ENCODE measurements at regions not wholly inside any gene's neighbourhood (a gene's known extent, or its start where the extent isn't known, plus 50 kb on each side); places are given as distances from the start of the nearest gene placed in this dataset.

DNA sequence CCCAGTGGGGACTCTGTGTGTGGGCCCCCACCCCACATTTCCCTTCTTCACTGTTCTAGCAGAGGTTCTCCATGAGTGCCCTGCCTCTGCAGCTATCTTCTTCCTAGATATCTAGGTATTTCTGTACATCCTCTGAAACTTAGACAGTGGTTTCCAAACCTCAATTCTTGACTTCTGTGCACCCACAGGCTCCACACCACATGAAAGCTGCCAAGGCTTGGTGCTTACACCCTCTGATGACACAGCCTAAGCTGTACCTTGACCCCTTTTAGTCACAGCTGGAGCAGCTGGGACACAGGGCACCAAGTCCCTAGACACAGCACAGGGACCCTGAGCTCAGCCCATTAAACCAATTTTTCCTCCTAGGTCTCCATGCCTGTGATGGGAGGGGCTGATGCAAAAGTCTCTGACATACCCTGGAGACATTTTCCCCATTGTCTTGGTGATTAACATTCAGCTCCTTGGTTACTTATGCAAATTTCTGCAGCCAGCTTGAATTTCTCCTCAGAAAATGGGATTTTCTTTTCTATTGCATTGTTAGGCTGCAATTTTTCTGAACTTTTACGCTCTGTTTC is 304.5 kb downstream of the OTOL1 start:
- no CpG with 5 or more reads among the region's 1 CpG for WGBS (ENCODE audit: extremely low coverage, insufficient read length, low lambda C conversion rate)
- no peak overlapping the region for H4K91ac ChIP-seq (ENCODE audit: insufficient read length, low read depth, low read length)

More for the DNA sequence above, 304.5 kb downstream of the OTOL1 start:
- Histone ChIP-seq H2BK5ac (ENCODE audit: insufficient read length, low read length) (no peak overlapping the region), H3K4me1 (ENCODE audit: insufficient read depth, low read length) (no peaks in the 10 kb centered on the region; the same call in 1 of the 2 replicates), H2BK15ac (ENCODE audit: low read depth, low read length) (no peak overlapping the region), H3K14ac (ENCODE audit: insufficient read depth, low read length) (no peak overlapping the region), H2BK20ac (ENCODE audit: low read depth, low read length, poor library complexity, severe bottlenecking) (no peak overlapping the region), H3K9ac (ENCODE audit: extremely low read depth, insufficient read length, low read length) (no peak overlapping the region), H2BK12ac (ENCODE audit: insufficient read length, low read depth, low read length) (no peak overlapping the region), H2BK120ac (ENCODE audit: low read depth, low read length, poor library complexity, severe bottlenecking) (no peak overlapping the region), H4K5ac (ENCODE audit: insufficient read length, low read depth, low read length) (no peak overlapping the region), H4K20me1 (ENCODE audit: control insufficient read depth, insufficient read depth, insufficient read length) (no peaks in the 10 kb centered on the region), H2AFZ (ENCODE audit: low read length) (no peak overlapping the region), H3K56ac (ENCODE audit: insufficient read length, low read depth, low read length) (no peak overlapping the region), H3K23me2 (ENCODE audit: insufficient read length, low read depth, low read length, poor library complexity, severe bottlenecking) (no peaks in the 10 kb centered on the region), H3K79me2 (ENCODE audit: insufficient read depth, low read length) (no peaks in the 10 kb centered on the region), H2AK5ac (ENCODE audit: insufficient read length, low read length) (no peak overlapping the region), H3K9me3 (ENCODE audit: control insufficient read depth, low read depth, low read length) (no peaks in the 10 kb centered on the region), H3K27me3 (ENCODE audit: insufficient read depth, low read length) (no peaks in the 10 kb centered on the region), H3K4me2 (ENCODE audit: insufficient read depth, insufficient read length, low read length) (no peak overlapping the region), H3T11ph (ENCODE audit: low read length) (no peak overlapping the region), H3K27ac (ENCODE audit: insufficient read length, low read depth, low read length) (no peak overlapping the region), H4K8ac (replicated peaks; ENCODE audit: insufficient read length, low read depth, low read length) (no peak overlapping the region), H3K79me1 (ENCODE audit: insufficient read depth, low read depth, low read length, poor library complexity, severe bottlenecking) (no peaks in the 10 kb centered on the region), H3K23ac (ENCODE audit: insufficient read length, low read depth, low read length) (no peak overlapping the region), H3K4ac (ENCODE audit: low read depth, low read length) (no peak overlapping the region), H3K18ac (ENCODE audit: insufficient read length, low read depth, low read length) (no peak overlapping the region)
- no peak overlapping the region for H3K4me3 Mint-ChIP-seq
- H3K4me1 Mint-ChIP-seq = peaks cover 8 to 14% of the 10 kb centered on the region in 2 experiments
- H3K27ac Mint-ChIP-seq = peak overlapping the region in 1 of 3 experiments; percentile 10; a peak in 1 of 7 replicates
- H3K9me3 Mint-ChIP-seq = peaks cover 22 to 27% of the 10 kb centered on the region in 2 experiments; a peak in 4 of 5 replicates
- no peaks in the 10 kb centered on the region; the same call in 1 of the 2 replicates for H3K27me3 Mint-ChIP-seq (ENCODE audit: low read depth)
- TF ChIP-seq, protein P1, sequence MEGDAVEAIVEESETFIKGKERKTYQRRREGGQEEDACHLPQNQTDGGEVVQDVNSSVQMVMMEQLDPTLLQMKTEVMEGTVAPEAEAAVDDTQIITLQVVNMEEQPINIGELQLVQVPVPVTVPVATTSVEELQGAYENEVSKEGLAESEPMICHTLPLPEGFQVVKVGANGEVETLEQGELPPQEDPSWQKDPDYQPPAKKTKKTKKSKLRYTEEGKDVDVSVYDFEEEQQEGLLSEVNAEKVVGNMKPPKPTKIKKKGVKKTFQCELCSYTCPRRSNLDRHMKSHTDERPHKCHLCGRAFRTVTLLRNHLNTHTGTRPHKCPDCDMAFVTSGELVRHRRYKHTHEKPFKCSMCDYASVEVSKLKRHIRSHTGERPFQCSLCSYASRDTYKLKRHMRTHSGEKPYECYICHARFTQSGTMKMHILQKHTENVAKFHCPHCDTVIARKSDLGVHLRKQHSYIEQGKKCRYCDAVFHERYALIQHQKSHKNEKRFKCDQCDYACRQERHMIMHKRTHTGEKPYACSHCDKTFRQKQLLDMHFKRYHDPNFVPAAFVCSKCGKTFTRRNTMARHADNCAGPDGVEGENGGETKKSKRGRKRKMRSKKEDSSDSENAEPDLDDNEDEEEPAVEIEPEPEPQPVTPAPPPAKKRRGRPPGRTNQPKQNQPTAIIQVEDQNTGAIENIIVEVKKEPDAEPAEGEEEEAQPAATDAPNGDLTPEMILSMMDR (conservative IDR thresholded peaks at IDR 0.05) = no peak
- peaks cover 11 to 28% (median 12%) of the 10 kb centered on the region in 3 experiments for H3K36me3 Mint-ChIP-seq (ENCODE audit: insufficient read depth in 1 of 3, low read depth in 3 of 3)
- DNase-seq = no peak

Data from H9 (cell line).